ENCODE measurements at regions not wholly inside any gene's neighbourhood (a gene's known extent, or its start where the extent isn't known, plus 50 kb on each side); places are given as distances from the start of the nearest gene placed in this dataset.

DNA sequence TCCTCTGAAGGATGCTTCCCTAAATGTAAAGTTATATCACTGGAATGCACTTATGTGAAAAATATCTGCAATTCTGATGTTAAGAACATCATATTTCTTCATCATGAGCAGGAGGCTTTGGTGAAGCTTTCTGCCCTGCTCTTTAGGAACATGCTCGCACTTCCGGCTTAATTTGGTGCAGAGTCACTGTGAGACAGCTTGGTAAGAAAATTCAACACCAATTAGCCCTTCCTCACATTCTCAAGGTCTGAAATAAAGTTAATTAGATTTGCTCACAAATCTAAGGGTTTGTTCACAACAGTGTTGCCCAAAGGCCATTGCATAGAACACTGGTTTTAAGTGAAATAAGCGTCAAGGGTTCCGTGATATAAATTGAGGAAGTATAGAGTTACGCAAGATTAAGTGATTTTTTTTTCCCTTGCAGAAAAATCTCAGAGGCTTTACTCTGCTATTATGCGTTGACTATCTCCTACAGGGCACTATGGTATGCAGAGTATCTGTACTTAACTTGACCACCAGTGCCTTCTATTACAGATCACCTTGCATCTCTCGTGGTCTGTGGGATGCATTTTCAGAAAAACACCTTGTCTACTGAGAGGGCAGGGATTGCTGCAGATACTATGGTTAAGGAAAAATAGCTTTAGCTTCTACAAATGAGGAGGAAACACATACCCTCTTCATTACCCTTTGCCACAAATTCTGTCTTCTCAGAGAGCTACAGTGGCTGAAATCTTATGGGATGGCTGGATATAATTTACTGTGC lies 953.9 kb downstream of the TYW1 start:
- no peaks in the 10 kb centered on the region for H3K27me3 ChIP-seq
- H3K9me3 ChIP-seq: no peaks in the 10 kb centered on the region
- no peak overlapping the region for H3K27ac ChIP-seq
- DNase-seq: no peak
- no peaks in the 10 kb centered on the region for H3K36me3 ChIP-seq
- H3K4me3 ChIP-seq: no peak overlapping the region
- no peaks in the 10 kb centered on the region for H3K4me1 ChIP-seq (ENCODE audit: insufficient read depth)
- WGBS, 3 donors: 68 to 80% (median 73%) methylated on average over 7 of the region's 7 CpGs
- intact Hi-C loops (cut with DNase I): no loop called here
- TF ChIP-seq CTCF (IDR thresholded peaks at IDR 0.05): no peak
- TF ChIP-seq POLR2A (IDR thresholded peaks at IDR 0.05): no peak
- TF ChIP-seq EP300 (IDR thresholded peaks at IDR 0.05): no peak

DNA sequence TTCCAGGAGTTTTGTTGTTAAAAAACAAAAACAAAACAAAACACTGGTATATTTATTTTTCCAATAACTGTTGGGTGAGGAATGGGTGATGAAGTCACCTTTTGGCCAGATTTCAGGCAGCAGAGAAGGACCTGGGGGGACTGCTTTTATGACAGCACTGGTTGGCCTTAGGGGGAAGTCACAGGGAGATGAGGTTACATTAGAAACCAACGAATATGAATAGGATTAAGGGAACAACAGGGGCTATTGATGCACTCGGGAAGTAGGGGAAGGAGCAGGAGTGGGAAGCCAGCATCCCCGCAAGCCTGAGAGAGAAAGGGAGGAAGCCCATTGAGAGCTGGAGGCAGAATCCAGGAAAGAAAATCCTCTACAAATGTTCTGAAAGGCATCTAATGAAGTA lies 958.4 kb downstream of the TYW1 start:
- Histone ChIP-seq H3K27me3 (no peaks in the 10 kb centered on the region), H3K9me3 (no peaks in the 10 kb centered on the region), H3K36me3 (no peaks in the 10 kb centered on the region), H3K27ac (no peak overlapping the region), H3K4me3 (no peak overlapping the region), H3K4me1 (ENCODE audit: insufficient read depth) (no peaks in the 10 kb centered on the region)
- WGBS, 3 donors: 53 to 65% (median 64%) methylated on average over 3 of the region's 3 CpGs
- no peak for DNase-seq
- TF ChIP-seq EP300 (IDR thresholded peaks at IDR 0.05) (no peak), CTCF (IDR thresholded peaks at IDR 0.05) (no peak)
- intact Hi-C loops (cut with DNase I): no loop called here

GRCh38 chr7:67962863-67963262 lies 966.2 kb downstream of the TYW1 start:
- no peak for DNase-seq
- Histone ChIP-seq H3K9me3 (no peaks in the 10 kb centered on the region), H3K36me3 (no peaks in the 10 kb centered on the region), H3K4me3 (no peak overlapping the region), H3K27ac (no peak overlapping the region), H3K4me1 (ENCODE audit: insufficient read depth) (no peaks in the 10 kb centered on the region), H3K27me3 (no peaks in the 10 kb centered on the region)
- 89 to 95% (median 91%) methylated on average over 1 of the region's 1 CpG for WGBS, 3 donors
- no peak for TF ChIP-seq EP300 (IDR thresholded peaks at IDR 0.05)
- no peak for TF ChIP-seq POLR2A (IDR thresholded peaks at IDR 0.05)
- TF ChIP-seq CTCF (IDR thresholded peaks at IDR 0.05): no peak
- intact Hi-C loops (cut with DNase I): no loop called here

GRCh38 chr7:67976490-67976889 lies 979.9 kb downstream of the TYW1 start:
- Histone ChIP-seq H3K4me1 (ENCODE audit: insufficient read depth) (no peaks in the 10 kb centered on the region), H3K4me3 (no peak overlapping the region), H3K9me3 (no peaks in the 10 kb centered on the region), H3K27ac (no peak overlapping the region), H3K27me3 (no peaks in the 10 kb centered on the region), H3K36me3 (no peaks in the 10 kb centered on the region)
- 93 to 95% (median 94%) methylated on average over 3 of the region's 3 CpGs for WGBS, 3 donors
- intact Hi-C loops (cut with DNase I): no loop called here
- TF ChIP-seq CTCF (IDR thresholded peaks at IDR 0.05): no peak
- no peak for TF ChIP-seq EP300 (IDR thresholded peaks at IDR 0.05)
- no peak for TF ChIP-seq POLR2A (IDR thresholded peaks at IDR 0.05)
- no peak for DNase-seq

All from ovary (tissue), 7 donors.